Mesendoderm (in vitro differentiated cells): ENCODE measurements at regions not wholly inside any gene's neighbourhood (a gene's known extent, or its start where the extent isn't known, plus 50 kb on each side); places are given as distances from the start of the nearest gene placed in this dataset.

Experiments used
- DNase-seq: peaks from one replicate; pipeline ENCODE4 v3.0.0; 2013
- H2AK5ac ChIP-seq: 2 replicates; pipeline ENCODE4 v1.6.1; 2013; ENCODE audit warnings: low read length, inconsistent platforms
- H2BK120ac ChIP-seq: 2 replicates; pipeline ENCODE4 v1.6.1; 2013; ENCODE audit warnings: low read depth, mild to moderate bottlenecking, low read length, moderate library complexity, mixed read lengths
- H2BK15ac ChIP-seq: replicated peaks from 2 replicates; pipeline ENCODE4 v1.6.1; 2013; ENCODE audit warnings: low read depth, mild to moderate bottlenecking, moderate library complexity
- H2BK5ac ChIP-seq: 2 replicates; pipeline ENCODE4 v1.6.1; 2013; ENCODE audit warnings: low read length, inconsistent platforms
- H3K18ac ChIP-seq: 2 replicates; pipeline ENCODE4 v1.6.1; 2013; ENCODE audit warnings: mild to moderate bottlenecking, low read length, mixed read lengths
- H3K23ac ChIP-seq: one replicate; pipeline ENCODE4 v1.6.1; 2013; ENCODE audit warnings: low read length
- H3K27ac ChIP-seq: 2 replicates; pipeline ENCODE4 v1.5.1; 2013; ENCODE audit warnings: low read depth, mild to moderate bottlenecking, inconsistent platforms, low read length, moderate library complexity
- H3K27me3 ChIP-seq: 2 replicates; pipeline ENCODE4 v1.6.1; 2013; ENCODE audit warnings: low read length, control low read depth, mild to moderate bottlenecking, inconsistent platforms; ENCODE audit not compliant: insufficient read depth, poor library complexity
- H3K36me3 ChIP-seq: 2 replicates; pipeline ENCODE4 v1.6.1; 2013; ENCODE audit warnings: low read length, inconsistent platforms; ENCODE audit not compliant: control insufficient read depth, insufficient read depth
- H3K4ac ChIP-seq: one replicate; pipeline ENCODE4 v1.6.1; 2013; ENCODE audit warnings: low read depth, mild to moderate bottlenecking, low read length, moderate library complexity
- H3K4me1 ChIP-seq: 2 replicates; pipeline ENCODE4 v1.6.1; 2013; ENCODE audit warnings: low read depth, low read length, inconsistent platforms; ENCODE audit not compliant: control insufficient read depth
- H3K4me2 ChIP-seq: 2 replicates; pipeline ENCODE4 v1.6.1; 2013; ENCODE audit warnings: low read length
- H3K4me3 ChIP-seq: 2 replicates; pipeline ENCODE4 v1.5.1; 2013; ENCODE audit warnings: mild to moderate bottlenecking, low read length
- H3K56ac ChIP-seq: one replicate; pipeline ENCODE4 v1.6.1; 2013; ENCODE audit warnings: low read length
- H3K79me1 ChIP-seq: 2 replicates; pipeline ENCODE4 v1.6.1; 2013; ENCODE audit warnings: low read length, inconsistent platforms
- H3K79me2 ChIP-seq: 2 replicates; pipeline ENCODE4 v1.6.1; 2013; ENCODE audit warnings: mild to moderate bottlenecking, low read length; ENCODE audit not compliant: control insufficient read depth, insufficient read depth
- H3K9ac ChIP-seq: 2 replicates; pipeline ENCODE4 v1.6.1; 2013; ENCODE audit warnings: low read length, inconsistent platforms
- H4K5ac ChIP-seq: one replicate; pipeline ENCODE4 v1.6.1; 2013; ENCODE audit warnings: low read length
- H4K8ac ChIP-seq: one replicate; pipeline ENCODE4 v1.6.1; 2013; ENCODE audit warnings: low read depth, mild to moderate bottlenecking, control low read depth, low read length, moderate library complexity
- WGBS: extraction: QIAGEN DNeasy Blood & Tissue Kit; methylation state at CpG from one replicate; pipeline ENCODE4 v1.1.7; 2013; ENCODE audit warnings: low lambda C conversion rate, missing lambda C conversion rate; ENCODE audit not compliant: insufficient coverage; ENCODE audit errors: extremely low coverage; 5-methylcytosine and 5-hydroxymethylcytosine counted together

GRCh38 chr6:49252901-49253300 lies 210.2 kb downstream of the MMUT start:
- no peak overlapping the region for H3K23ac ChIP-seq
- no peak overlapping the region for H3K27ac ChIP-seq
- no peak overlapping the region for H2BK15ac ChIP-seq
- no peak overlapping the region for H3K4me3 ChIP-seq
- H2BK5ac ChIP-seq, result no peak overlapping the region
- WGBS, result no CpG with 5 or more reads among the region's 1 CpG
- no peak overlapping the region for H3K4ac ChIP-seq
- H4K8ac ChIP-seq, result no peak overlapping the region
- H3K27me3 ChIP-seq, result no peaks in the 10 kb centered on the region
- H4K5ac ChIP-seq, result no peak overlapping the region
- no peak overlapping the region for H3K4me2 ChIP-seq
- no peak overlapping the region for H3K56ac ChIP-seq
- no peak for DNase-seq
- H3K18ac ChIP-seq, result no peak overlapping the region
- H3K79me1 ChIP-seq, result no peaks in the 10 kb centered on the region
- no peaks in the 10 kb centered on the region for H3K79me2 ChIP-seq
- no peak overlapping the region for H2AK5ac ChIP-seq
- no peaks in the 10 kb centered on the region for H3K4me1 ChIP-seq
- no peak overlapping the region for H3K9ac ChIP-seq
- no peak overlapping the region for H2BK120ac ChIP-seq
- H3K36me3 ChIP-seq, result no peaks in the 10 kb centered on the region

DNA sequence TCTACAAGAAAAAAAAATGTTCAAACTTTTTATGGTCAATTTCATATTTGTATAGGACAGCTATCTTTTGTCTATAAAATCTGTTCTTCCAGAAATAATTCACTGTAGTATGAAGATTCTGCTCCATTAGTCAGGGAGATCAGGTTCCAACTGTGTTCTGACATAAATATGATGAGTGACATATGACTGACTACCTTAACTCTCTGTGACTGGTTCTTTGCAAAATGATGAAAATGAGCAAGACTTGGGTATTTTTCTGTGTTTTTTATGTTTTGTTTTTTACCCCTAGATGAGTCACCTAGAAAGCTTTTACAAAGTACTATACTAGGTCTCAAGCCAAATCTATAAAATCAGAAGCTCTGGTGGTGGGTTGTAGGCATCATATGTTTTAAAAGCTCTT lies 229.6 kb downstream of the MMUT start:
- no peaks in the 10 kb centered on the region for H3K79me1 ChIP-seq
- no peak overlapping the region for H3K4me2 ChIP-seq
- H3K23ac ChIP-seq, result no peak overlapping the region
- no peak overlapping the region for H3K4me3 ChIP-seq
- no peak overlapping the region for H3K9ac ChIP-seq
- H3K18ac ChIP-seq, result no peak overlapping the region
- no peak overlapping the region for H2BK5ac ChIP-seq
- H4K5ac ChIP-seq, result no peak overlapping the region
- H3K4ac ChIP-seq, result no peak overlapping the region
- H3K79me2 ChIP-seq, result no peaks in the 10 kb centered on the region
- DNase-seq, result no peak
- H2BK120ac ChIP-seq, result no peak overlapping the region
- H3K27ac ChIP-seq, result no peak overlapping the region
- no peaks in the 10 kb centered on the region for H3K36me3 ChIP-seq
- no peak overlapping the region for H4K8ac ChIP-seq
- no peaks in the 10 kb centered on the region for H3K4me1 ChIP-seq
- H2BK15ac ChIP-seq, result no peak overlapping the region
- no peaks in the 10 kb centered on the region for H3K27me3 ChIP-seq
- no peak overlapping the region for H3K56ac ChIP-seq
- H2AK5ac ChIP-seq, result no peak overlapping the region

DNA sequence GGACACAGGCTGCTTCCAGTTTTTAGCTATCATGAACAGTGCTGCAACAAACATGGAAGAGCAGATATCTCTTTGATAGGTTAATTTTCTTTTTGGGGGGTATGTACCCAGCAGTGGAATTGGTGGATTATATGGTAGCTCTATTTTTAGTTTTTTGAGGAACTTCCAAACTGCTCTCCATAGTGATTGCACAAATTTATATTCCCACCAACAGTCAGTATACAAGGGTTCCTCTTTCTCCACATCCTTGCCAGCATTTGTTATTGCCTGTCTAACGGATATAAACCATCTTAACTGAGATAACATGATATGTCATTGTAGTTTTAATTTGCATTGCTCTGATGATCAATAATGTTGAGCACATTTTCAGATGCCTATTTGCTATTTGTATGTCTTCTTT lies 237.6 kb downstream of the MMUT start:
- Histone ChIP-seq H3K4ac (no peak overlapping the region), H3K79me2 (no peaks in the 10 kb centered on the region), H3K9ac (no peak overlapping the region), H3K18ac (no peak overlapping the region), H3K27ac (no peak overlapping the region), H4K8ac (no peak overlapping the region), H2BK15ac (no peak overlapping the region), H3K79me1 (no peaks in the 10 kb centered on the region), H3K4me1 (no peaks in the 10 kb centered on the region), H3K4me3 (no peak overlapping the region), H3K56ac (no peak overlapping the region), H4K5ac (no peak overlapping the region), H2AK5ac (no peak overlapping the region), H3K36me3 (no peaks in the 10 kb centered on the region), H3K4me2 (no peak overlapping the region), H3K27me3 (no peaks in the 10 kb centered on the region), H2BK5ac (no peak overlapping the region), H2BK120ac (no peak overlapping the region), H3K23ac (no peak overlapping the region)
- no CpG with 5 or more reads among the region's 1 CpG for WGBS
- no peak for DNase-seq

DNA sequence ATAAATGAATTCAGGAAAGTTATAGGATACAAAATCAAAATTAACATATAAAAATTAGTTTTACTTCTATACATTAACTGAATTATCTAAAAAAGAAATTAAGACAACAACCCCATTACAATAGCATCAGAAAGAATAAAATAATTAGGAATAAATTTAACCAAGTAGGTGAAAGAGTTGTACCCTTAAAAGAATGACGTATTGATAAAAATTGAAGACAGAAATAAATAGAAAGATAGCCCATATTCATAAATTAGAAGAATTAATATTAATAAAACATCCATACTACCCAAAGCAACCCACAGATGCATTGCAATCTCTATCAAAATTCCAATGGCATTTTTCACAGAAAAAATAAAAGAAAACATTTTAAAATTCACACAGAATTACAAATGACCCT lies 242.8 kb downstream of the MMUT start:
- no peak overlapping the region for H4K8ac ChIP-seq
- no peaks in the 10 kb centered on the region for H3K36me3 ChIP-seq
- no peak overlapping the region for H3K18ac ChIP-seq
- H3K4me3 ChIP-seq, result no peak overlapping the region
- H3K27me3 ChIP-seq, result no peaks in the 10 kb centered on the region
- H3K79me1 ChIP-seq, result no peaks in the 10 kb centered on the region
- H3K56ac ChIP-seq, result no peak overlapping the region
- no peak overlapping the region for H4K5ac ChIP-seq
- H2BK5ac ChIP-seq, result no peak overlapping the region
- H3K4me2 ChIP-seq, result no peak overlapping the region
- no peaks in the 10 kb centered on the region for H3K4me1 ChIP-seq
- WGBS, result no CpG with 5 or more reads among the region's 1 CpG
- DNase-seq, result no peak
- no peaks in the 10 kb centered on the region for H3K79me2 ChIP-seq
- no peak overlapping the region for H3K23ac ChIP-seq
- no peak overlapping the region for H2BK120ac ChIP-seq
- H2BK15ac ChIP-seq, result no peak overlapping the region
- no peak overlapping the region for H3K4ac ChIP-seq
- no peak overlapping the region for H3K9ac ChIP-seq
- no peak overlapping the region for H2AK5ac ChIP-seq
- no peak overlapping the region for H3K27ac ChIP-seq

DNA sequence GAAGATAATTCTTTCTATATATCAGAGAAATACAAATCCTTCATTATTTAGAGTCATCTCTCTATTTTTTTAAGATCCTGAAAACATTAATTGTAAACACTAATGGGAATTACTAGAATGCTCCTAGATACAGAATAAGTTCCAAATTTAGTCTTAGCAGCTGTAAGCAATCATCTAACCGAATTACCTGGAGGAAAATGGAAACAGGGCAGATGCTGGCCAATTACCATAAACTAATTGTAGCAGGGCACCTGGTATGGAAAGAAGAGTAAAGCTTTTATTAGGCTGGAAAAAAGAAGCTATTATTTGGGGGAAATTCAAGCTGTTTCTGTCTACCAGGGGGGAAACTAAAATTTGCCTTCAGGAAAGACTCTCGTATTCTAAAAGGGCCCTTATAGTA lies 257.5 kb downstream of the MMUT start:
- no peak overlapping the region for H4K8ac ChIP-seq
- no peak overlapping the region for H3K23ac ChIP-seq
- no peaks in the 10 kb centered on the region for H3K79me2 ChIP-seq
- no peak overlapping the region for H4K5ac ChIP-seq
- H3K18ac ChIP-seq, result no peak overlapping the region
- no peak for DNase-seq
- H3K79me1 ChIP-seq, result no peaks in the 10 kb centered on the region
- no peak overlapping the region for H2BK5ac ChIP-seq
- H3K4ac ChIP-seq, result no peak overlapping the region
- no peak overlapping the region for H3K56ac ChIP-seq
- no peaks in the 10 kb centered on the region for H3K27me3 ChIP-seq
- no CpG with 5 or more reads among the region's 2 CpGs for WGBS
- H2AK5ac ChIP-seq, result no peak overlapping the region
- H3K36me3 ChIP-seq, result no peaks in the 10 kb centered on the region
- H2BK15ac ChIP-seq, result no peak overlapping the region
- H2BK120ac ChIP-seq, result no peak overlapping the region
- no peak overlapping the region for H3K4me2 ChIP-seq
- H3K9ac ChIP-seq, result no peak overlapping the region
- H3K4me3 ChIP-seq, result no peak overlapping the region
- H3K4me1 ChIP-seq, result no peaks in the 10 kb centered on the region
- H3K27ac ChIP-seq, result no peak overlapping the region

DNA sequence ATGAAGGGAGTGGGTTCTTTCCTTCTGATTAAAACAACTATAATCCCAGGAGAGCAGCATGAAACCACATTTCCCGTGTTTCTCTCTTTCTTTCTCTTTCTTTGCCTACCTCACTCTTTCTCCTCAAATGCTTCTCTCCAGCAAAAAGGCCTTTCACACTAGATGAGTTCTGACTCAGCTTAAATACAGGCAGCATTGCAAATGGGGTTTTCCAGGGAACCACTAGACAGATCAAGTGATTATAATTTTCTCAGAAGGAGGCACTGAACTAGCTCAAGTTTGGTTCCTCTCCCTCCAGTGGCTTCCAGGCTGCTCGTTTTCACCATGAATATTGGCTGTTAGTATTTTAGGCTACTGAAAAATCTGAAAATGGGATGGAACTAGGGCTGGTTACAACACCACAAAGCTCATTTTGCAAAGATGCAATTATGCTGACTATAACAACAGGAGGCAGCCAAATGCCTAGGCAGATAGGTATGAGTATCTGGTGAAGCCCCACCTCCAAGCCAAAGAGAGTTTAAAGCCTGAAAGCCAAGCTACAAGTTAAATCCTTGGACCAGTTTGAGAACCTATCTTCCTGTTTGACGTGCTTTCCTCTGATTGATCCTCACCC lies 260.0 kb downstream of the MMUT start:
- no CpG with 5 or more reads among the region's 3 CpGs for WGBS
- H3K4me2 ChIP-seq, result no peak overlapping the region
- no peak overlapping the region for H4K5ac ChIP-seq
- no peaks in the 10 kb centered on the region for H3K79me1 ChIP-seq
- H3K4me3 ChIP-seq, result no peak overlapping the region
- no peak overlapping the region for H3K56ac ChIP-seq
- H2BK120ac ChIP-seq, result no peak overlapping the region
- no peak overlapping the region for H3K4ac ChIP-seq
- H2BK15ac ChIP-seq, result no peak overlapping the region
- no peak overlapping the region for H4K8ac ChIP-seq
- H3K9ac ChIP-seq, result no peak overlapping the region
- no peak overlapping the region for H2BK5ac ChIP-seq
- no peaks in the 10 kb centered on the region for H3K4me1 ChIP-seq
- H2AK5ac ChIP-seq, result no peak overlapping the region
- H3K36me3 ChIP-seq, result no peaks in the 10 kb centered on the region
- H3K27me3 ChIP-seq, result no peaks in the 10 kb centered on the region
- H3K79me2 ChIP-seq, result no peaks in the 10 kb centered on the region
- DNase-seq, result no peak
- no peak overlapping the region for H3K27ac ChIP-seq
- no peak overlapping the region for H3K18ac ChIP-seq
- H3K23ac ChIP-seq, result no peak overlapping the region
